WI38 (cell line): ENCODE measurements at regions not wholly inside any gene's neighbourhood (a gene's known extent, or its start where the extent isn't known, plus 50 kb on each side); places are given as distances from the start of the nearest gene placed in this dataset.

Experiments used
- H3K4me3 ChIP-seq: 2 replicates; pipeline ENCODE4 v1.5.1; 2011; ENCODE audit warnings: low read depth, mild to moderate bottlenecking, control low read depth, low read length
- TF ChIP-seq, protein P1 (sequence below): IDR thresholded peaks from 2 replicates; pipeline ENCODE4 v1.5.1; 2012; ENCODE audit warnings: low read depth, mild to moderate bottlenecking, control low read depth, low read length

DNA sequence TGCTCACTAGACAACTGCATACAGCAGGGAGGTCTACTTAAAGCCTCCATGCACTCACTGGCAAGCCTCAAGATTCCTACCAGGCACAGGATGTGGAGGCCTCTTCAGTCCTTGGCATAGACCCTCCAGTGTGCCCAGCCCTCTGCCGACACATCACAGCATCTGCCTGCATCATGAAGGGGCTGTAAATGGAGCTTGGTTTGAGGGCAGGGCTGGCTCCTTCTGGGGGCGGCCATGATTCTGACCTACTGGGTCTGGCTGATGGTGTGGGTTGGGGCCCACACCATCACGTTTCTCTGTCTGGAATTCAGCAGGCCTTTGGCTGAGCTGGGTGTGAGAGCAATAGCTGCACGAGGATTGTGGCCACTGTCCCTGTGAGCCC lies 84.9 kb upstream of the SHB start:
- TF ChIP-seq, protein P1, sequence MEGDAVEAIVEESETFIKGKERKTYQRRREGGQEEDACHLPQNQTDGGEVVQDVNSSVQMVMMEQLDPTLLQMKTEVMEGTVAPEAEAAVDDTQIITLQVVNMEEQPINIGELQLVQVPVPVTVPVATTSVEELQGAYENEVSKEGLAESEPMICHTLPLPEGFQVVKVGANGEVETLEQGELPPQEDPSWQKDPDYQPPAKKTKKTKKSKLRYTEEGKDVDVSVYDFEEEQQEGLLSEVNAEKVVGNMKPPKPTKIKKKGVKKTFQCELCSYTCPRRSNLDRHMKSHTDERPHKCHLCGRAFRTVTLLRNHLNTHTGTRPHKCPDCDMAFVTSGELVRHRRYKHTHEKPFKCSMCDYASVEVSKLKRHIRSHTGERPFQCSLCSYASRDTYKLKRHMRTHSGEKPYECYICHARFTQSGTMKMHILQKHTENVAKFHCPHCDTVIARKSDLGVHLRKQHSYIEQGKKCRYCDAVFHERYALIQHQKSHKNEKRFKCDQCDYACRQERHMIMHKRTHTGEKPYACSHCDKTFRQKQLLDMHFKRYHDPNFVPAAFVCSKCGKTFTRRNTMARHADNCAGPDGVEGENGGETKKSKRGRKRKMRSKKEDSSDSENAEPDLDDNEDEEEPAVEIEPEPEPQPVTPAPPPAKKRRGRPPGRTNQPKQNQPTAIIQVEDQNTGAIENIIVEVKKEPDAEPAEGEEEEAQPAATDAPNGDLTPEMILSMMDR, result no peak
- H3K4me3 ChIP-seq, result no peak overlapping the region

DNA sequence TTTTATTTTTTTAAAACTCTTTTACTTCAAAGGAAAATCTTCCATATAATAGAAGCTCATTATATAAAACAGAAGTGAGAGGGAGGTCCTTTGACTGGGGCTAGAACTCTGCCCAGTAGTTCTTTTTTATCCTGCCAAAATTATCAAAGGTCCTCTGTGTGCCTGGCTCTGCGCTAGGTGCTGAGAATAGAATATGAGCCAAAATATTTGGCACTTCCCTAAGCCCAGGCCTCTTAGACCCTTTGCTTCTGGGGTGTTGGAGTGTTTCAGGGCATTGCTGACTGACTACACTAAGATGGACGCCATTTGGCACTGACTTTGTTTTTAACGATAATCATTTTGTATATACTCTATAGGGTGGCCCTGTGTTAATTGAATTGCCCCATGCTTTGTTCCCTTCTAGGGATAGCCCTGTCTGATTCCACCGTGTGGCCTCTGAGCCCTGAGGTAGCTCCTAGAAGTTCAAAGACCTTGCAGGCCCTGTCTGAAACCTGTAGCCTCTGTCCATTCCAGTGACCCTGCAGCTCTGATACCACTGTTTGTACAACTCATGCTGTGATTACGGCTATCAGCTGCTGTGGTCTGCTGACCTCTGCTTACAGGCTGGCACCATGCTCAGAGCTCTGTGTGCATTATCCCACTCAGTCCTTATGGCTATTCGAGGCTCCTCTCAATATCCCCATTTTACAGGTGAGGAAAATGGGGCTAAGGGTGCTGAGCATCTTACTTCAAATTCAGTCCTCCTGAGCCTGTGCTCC lies 84.3 kb upstream of the SHB start:
- TF ChIP-seq, protein P1, result no peak
- no peak overlapping the region for H3K4me3 ChIP-seq

DNA sequence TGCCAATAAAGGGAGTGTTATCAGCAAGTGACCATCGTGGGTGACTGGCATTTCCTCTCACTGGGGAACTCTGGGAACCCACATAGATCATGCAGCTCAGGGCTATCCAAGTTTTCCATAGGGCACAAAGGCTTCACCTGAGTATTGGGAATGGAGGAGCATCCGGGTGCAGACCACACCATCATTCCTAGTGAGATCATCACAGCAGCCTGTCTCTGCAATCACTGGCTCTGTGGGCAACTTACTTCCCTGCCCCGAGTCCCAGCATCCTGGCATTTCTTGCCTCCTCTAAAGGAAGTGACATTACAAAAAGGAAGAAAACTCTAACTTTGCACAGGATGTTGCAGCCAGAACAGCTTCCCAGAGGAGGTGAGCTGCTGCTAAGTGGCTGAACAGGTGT lies 80.6 kb upstream of the SHB start:
- H3K4me3 ChIP-seq, result no peak overlapping the region
- TF ChIP-seq, protein P1, result no peak

DNA sequence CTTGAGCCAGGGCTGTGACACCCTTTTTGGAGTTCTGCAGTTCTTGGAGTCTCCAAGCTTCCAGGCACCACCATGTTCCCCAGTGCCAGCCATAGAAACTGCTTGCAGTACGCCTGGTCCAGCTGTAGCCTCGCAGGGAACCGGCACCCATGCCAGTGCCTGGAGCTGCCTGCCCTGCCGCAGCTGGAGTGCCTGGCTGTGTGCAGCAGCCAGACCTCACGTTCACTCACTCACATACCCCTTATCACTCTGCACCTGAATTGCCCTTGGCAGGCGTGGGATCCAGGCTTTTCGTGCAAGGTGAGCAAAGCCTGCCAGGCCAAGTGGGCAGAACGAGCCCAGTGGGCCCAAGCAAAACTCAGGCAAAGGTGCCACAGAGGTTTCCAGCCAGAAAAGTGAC lies 77.8 kb upstream of the SHB start:
- TF ChIP-seq, protein P1, result no peak
- H3K4me3 ChIP-seq, result no peak overlapping the region

DNA sequence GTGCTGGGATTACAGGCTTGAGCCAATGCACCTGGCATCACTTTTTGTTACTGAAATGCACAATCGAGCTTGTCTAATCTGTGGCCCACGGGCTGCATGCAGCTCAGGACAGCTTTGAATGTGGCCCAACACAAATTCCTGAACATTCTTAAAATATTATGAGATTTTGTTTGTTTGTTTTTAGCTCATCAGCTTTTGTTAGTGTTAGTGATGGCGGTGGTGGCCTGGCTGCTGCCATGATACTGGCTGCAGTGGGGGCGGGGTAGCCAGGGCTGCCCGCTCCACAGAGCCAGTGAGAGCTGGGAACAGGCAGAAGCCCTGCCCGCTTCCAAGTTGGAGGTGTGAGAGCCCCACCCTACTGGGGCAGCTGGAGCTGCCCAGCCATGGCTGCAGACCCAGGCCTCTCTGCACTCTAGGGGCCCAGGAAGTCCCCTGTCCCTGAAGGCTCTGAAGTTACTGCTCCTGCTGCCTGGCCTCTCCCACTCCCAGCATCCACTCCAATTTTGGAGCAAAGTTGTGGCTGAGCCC lies 76.6 kb upstream of the SHB start:
- TF ChIP-seq, protein P1, result no peak
- no peak overlapping the region for H3K4me3 ChIP-seq

DNA sequence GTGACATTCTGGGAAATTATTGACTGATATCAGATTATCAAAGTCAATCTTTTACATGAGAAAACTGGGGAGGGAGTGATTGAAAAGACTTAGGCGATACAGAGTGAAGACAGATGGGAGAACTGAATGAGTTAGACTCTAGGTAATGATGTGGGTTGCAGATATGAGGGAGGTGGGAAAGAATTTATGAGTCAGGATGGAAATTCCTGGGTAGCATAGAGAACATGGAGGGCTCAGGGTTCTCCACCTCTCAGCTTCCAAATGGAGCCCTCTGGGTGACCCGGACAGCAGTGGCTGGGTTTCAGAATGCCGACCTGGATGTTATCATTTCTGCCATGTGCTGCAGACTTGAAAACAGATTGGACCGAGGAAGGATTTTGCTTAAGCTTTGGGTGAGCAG lies 75.4 kb upstream of the SHB start:
- TF ChIP-seq, protein P1, result no peak

DNA sequence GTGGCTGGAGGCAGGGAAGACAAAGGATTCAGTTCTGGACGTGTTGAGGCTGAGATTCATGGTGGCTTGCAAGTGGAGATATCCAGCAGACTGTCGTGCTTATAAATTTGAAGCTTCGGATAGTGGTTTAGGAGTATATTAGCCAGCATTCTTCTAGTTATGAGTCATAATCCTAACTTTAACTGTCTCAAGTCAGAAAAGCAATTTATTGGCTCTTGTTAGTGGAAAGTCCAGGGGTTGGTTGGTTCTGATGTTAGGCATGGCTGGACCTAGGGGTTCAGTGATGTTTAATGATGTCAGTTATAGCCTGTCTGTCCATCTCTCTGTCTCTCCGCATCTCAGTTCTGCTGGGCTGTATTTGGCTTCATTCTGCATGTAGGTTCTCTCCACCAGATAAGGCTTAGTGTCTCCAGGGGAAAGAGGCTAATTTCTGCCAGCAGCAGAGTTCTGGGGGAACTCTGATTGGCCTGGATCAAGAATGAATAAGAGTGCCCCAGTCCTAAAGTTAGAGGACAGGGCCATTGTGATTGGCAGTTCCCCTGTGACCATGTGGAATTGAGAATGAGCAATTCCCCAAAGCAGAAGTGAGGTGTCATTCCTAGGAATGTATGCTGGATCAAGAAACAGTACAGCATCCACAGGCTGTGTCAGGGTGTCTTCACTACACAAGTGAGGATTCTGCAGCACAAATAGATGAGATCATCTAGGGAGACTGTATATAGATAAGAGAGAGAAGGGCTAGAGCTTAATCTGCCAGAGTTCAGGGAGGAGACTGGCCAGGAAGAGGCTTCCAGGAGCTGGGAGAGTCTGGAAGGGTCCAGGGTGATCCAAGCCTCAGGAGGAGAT lies 72.9 kb upstream of the SHB start:
- TF ChIP-seq, protein P1, result no peak

More for the DNA sequence above, 75.4 kb upstream of the SHB start:
- H3K4me3 ChIP-seq, result no peak overlapping the region

More for the DNA sequence above, 72.9 kb upstream of the SHB start:
- no peak overlapping the region; the same call in 1 of the 2 replicates for H3K4me3 ChIP-seq
